GM12892 (cell line): ENCODE measurements at regions not wholly inside any gene's neighbourhood (a gene's known extent, or its start where the extent isn't known, plus 50 kb on each side); places are given as distances from the start of the nearest gene placed in this dataset.

ENCODE experiments used
- POLR2A ChIP-seq: IDR thresholded peaks from 2 replicates; pipeline ENCODE4 v1.6.1; 2011; ENCODE audit warnings: low read depth, low read length, control low read depth
- POLR2AphosphoS5 ChIP-seq: IDR thresholded peaks from 2 replicates; pipeline ENCODE4 v1.6.1; 2011; ENCODE audit warnings: low read depth, low read length, control low read depth
- TAF1 ChIP-seq: IDR thresholded peaks from 2 replicates; pipeline ENCODE4 v1.6.1; 2011; ENCODE audit warnings: low read depth, mild to moderate bottlenecking, control low read depth, low read length, borderline replicate concordance

GRCh38 chr10:55641601-55642000, 719.5 kb downstream of the ZWINT start:
- TF ChIP-seq POLR2A (no peak), TAF1 (no peak), POLR2AphosphoS5 (no peak)
